Uterus (tissue), 2 donors: ENCODE measurements at regions not wholly inside any gene's neighbourhood (a gene's known extent, or its start where the extent isn't known, plus 50 kb on each side); places are given as distances from the start of the nearest gene placed in this dataset.

Experiments used
- CTCF ChIP-seq, 4 experiments: fragments of 200-600 bp in 2 of 4; fragments of 450-650 bp in 2 of 4; sonication (generic) in 2 of 4; IDR thresholded peaks; one replicate each; pipeline ENCODE4 v1.5.1; 2016 to 2019; ENCODE audit warnings: antibody characterized with exemption in 4 of 4, mild to moderate bottlenecking in 2 of 4, moderate library complexity in 1 of 4
- POLR2A ChIP-seq, 2 donors: fragments of 450-650 bp; IDR thresholded peaks; one replicate each; pipeline ENCODE4 v1.6.1; 2016; ENCODE audit warnings: antibody characterized with exemption in 2 of 2, mild to moderate bottlenecking in 1 of 2, moderate library complexity in 1 of 2

GRCh38 chr10:8380833-8381496, 326.5 kb downstream of the GATA3 start:
- TF ChIP-seq CTCF (IDR thresholded peaks at IDR 0.05) (no peak), POLR2A (IDR thresholded peaks at IDR 0.05) (no peak)
